D341Med (cell line): ENCODE measurements at regions not wholly inside any gene's neighbourhood (a gene's known extent, or its start where the extent isn't known, plus 50 kb on each side); places are given as distances from the start of the nearest gene placed in this dataset.

Source experiments
- DNase-seq: peaks from one replicate; pipeline ENCODE4 v3.0.0; 2012; ENCODE audit warnings: low spot score

DNA sequence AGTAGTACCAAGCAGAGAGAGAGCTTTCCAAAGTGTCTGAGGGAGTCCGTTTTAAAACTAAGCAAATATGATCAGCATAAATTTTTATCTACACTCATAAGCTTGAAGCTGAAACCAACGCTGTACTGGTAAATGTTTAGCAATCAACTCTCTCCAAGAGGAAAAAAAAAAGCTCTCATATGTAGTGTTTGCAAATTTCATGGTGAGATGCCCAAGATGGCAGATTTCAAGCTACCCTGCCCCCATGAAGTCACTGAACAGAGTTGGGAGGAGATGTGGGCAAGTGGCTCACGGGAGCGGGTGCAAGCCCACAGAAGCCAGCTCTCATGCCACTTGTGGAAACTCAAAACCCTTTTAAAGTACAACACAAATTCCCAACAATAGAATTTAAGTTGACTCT is 475.8 kb downstream of the BCAT1 start:
- DNase-seq, result no peak

DNA sequence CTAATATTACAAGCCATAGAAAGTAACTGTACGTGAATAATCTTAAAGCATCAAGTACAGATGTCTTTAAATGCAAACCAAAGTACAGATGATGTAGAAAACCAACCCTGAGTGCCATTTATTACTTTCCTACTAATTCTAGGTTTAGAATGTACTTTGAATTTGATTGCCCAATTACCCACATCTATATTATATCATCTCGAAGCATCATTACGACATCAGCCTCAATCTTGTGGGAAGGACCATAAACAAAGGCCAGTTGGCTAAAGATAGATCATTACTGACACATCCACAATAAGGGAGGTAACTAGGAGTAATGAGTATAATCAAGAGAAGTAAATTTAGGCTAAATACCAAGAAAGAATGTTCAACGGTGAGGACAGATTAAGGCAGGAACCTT is 478.9 kb downstream of the BCAT1 start:
- DNase-seq, result no peak

DNA sequence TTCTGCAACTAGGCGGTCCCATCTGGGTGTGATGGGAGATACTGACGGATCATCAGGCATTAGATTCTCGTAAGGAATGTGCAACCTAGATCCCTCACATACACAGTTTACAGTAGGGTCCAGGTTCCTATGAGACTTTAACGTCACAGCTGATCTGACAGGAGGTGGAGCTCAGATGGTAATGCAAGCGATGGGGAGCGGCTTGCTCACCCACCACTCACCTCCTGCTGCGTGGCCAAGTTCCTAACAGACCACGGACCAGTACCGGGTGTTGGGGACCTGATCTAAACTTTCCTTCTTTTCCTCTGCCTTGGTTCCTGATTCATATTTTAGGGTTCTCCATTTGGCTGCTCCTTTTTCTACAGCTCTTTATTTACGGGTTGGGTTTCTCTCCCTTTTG is 479.8 kb downstream of the BCAT1 start:
- DNase-seq, result no peak

DNA sequence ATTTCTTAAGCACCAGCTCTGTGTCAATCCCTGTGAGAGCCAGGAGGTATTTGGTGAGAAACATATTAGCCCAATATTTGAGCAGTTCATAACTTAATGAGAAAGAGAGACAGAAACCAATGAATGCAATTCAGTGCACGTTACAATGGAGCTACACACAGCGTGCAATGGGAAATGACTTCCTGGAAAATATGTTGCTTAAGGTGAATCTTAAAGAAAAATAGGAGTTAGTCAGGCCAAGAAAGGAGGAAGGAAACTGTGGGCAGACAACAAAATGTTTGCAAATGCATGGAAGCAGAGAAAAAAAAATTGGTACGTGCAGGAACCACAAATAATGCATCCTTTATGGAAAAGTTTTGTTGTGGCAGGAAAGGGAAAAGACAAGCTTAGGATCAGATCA is 481.7 kb downstream of the BCAT1 start:
- DNase-seq, result no peak

DNA sequence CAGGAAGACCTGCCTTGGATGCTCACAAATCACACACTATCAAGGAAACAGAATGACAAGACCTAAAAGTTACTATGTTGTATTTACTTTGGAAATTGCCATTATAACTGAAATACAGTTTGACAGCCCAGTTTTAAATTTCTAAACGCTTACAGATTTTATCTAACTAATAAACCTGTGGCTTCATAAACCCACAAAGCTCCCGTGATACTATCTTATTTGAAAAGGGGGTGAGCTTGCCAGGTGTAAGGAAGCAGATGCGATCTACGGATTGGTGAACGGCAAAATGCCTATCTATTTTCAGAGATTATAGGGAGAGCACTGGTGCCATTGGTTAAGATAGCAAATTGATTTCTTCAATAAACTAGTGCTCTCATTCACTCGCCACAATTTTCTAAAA is 485.5 kb downstream of the BCAT1 start:
- DNase-seq, result no peak

DNA sequence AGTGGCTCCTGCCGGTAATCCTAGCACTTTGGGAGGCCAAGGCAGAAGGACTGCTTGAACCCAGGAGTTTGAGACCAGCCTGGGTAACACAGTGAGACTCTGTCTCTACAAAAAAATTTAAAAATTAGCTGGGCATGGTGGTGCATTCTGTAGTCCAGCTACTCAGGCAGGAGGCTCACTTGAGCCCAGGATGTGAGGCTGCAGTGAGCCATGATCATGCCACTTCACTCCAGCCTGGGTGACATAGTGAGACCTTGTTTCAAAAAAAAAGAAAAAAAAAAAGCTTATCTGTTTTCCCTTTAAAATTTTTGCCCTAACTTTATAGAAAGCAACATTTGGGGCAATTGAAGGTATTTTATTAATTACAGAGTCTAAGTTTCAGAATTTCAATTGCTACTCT is 486.0 kb downstream of the BCAT1 start:
- no peak for DNase-seq

DNA sequence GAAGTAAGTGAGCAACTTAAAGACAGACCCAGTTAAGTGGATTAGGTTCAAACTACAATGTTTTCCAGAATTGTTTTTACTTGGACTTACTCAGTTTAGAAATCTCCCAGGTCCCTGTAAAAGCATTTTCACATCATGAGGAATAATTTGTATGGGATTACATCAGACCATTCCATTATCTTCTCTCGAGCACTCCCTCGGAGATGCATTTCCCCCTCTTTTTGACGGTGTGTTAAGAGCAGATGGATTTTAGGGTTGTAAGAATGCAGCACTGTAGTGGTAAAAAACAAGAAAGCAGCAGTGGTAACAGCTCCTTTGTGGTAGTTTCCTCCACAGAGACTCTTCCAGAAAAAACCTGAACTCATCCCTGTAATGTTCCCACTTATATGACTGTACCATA is 488.4 kb downstream of the BCAT1 start:
- no peak for DNase-seq

DNA sequence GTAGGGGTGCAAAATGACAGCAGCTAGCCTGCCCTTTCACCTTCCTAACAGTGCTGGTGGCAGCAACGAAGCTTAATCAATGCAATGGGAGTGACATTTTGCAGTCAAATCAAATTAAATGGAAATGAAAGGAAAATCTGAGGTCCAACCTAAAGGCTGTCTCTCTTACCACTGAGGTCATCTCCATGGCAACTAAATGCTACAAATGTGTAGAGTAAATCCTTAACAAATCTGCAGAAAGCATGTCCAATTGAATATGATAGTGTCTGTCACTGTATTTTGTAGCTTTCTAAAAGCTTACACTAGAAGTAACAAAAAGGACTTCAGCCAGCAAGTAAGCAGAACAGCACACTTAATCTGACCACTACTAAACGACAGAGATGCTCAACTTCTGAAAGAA is 488.8 kb downstream of the BCAT1 start:
- no peak for DNase-seq

DNA sequence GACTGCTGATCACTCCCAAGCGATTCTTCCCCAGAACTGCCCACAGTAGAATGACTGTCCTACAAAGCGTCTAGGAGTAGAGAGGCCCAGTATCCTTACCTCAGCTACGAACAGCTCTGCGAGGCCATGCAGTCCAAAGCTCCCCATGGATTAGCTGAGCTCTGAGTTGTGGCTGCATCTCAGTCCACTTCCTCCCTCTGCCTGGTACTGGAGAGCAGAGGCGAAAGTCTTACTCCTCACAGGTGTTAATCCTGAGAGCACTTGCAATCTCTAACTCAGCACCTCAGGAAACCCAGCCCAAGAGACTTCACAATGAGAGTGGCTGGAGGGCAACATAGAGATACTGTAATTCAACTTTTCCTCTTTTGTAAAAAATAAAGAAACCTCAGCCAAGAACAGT is 493.1 kb downstream of the BCAT1 start:
- no peak for DNase-seq

DNA sequence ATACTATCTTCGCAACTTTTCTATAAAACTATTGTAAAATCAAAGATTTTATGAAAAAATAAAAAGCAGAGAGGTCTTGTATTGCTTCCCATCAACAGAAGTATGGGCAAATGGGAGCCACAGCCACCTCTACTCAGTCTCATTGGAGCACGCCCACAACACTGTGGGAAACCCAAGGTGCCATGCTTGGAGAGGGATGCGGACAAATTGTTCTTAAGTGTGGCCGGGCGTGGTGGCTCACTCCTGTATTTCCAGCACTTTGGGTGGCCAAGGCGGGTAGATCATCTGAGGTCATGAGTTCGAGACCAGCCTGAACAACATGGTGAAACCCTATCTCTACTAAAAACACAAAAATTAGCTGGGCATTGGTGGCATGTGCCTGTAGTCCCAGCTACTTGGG is 498.2 kb upstream of the SOX5 start:
- DNase-seq, result no peak

DNA sequence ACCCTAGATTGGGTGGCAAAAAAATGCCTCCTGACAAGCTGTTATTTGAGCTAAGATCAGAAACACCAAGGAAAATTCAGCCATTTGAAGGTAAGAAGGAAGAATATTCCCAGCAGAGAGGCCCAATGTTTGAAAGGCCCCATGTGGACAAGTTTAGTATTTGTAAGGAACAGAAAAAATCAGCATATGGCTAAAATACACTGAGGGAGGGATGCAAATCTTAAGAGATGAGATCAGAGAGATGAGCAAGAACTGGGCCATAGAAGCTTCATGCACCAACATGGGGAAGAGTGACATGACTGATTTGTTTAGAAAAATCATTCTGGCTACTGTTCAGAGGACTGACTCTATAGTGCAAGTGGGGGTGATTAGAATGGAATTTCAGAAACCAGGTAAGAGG is 496.8 kb upstream of the SOX5 start:
- no peak for DNase-seq

DNA sequence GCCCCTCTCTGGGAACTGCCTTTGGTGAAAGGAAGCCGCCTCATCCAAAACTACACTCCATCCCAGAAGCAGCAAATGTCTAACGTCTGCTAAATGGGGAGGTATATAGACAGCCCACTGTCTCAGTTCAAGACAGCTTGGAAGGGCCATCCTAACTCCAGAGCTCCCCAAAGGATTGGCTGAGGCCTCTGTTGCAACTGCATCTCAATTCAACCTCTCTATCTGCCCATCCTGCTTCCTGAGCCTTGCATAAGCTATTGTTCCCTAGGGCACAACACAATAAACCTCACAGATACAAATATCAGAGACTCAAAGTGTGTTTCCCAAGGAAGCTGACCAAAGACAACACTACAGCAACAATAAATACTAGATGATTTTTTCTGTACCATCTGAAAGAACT is 495.2 kb upstream of the SOX5 start:
- DNase-seq, result no peak

DNA sequence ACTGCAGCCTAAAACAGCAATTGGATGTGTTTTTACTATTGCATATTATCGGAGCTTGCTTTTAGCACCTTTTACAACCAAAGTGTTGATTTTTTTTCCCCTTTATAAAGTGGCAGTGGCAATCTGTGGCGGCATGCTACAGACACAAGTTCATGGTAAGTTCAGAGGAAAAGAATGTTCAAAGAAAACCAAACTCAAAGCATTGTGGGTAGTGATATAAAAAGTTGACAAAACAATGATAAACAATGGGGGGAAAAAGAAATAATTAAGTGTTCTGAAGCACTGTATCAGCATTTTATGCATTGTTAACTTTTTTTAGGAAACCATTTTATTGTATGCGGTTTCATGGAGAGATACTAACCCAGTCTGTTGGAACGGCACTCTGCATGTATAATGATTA is 492.0 kb upstream of the SOX5 start:
- DNase-seq, result no peak

DNA sequence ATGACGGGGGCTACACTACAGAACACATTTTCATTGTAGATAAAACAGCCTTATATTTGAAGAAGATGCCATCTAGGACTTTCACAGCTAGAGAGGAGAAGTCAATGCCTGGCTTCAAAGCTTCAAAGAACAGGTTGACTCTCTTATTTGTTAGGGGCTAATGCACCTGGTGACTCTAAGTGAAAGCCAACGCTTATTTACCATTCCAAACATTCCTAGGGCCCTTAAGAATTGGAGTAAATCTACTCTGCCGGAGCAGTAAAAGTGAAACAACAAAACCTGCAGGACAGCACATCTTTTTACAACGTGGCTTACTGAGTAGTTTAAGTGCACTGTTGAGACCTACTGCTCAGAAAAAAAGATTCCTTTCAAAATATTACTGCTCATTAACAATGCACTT is 487.2 kb upstream of the SOX5 start:
- DNase-seq, result no peak

DNA sequence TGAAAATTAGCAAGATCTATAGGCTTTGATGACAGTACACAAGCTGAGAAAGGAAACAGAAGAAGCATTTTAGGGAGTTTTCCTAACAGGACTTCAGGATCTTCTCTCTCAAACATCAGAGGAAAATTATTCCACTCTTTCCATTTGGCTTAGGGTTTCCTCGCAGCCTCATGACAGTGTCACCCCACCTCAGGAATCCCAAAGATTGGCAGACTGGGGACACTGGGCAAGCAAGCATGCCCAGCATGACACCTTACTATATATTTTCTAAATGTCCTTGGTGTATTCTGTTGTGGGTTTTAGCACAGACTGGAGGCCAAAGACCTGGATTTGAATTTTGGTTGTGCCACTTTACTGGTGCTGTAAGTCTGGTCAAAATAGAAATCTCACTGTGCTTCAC is 482.4 kb upstream of the SOX5 start:
- DNase-seq, result no peak

DNA sequence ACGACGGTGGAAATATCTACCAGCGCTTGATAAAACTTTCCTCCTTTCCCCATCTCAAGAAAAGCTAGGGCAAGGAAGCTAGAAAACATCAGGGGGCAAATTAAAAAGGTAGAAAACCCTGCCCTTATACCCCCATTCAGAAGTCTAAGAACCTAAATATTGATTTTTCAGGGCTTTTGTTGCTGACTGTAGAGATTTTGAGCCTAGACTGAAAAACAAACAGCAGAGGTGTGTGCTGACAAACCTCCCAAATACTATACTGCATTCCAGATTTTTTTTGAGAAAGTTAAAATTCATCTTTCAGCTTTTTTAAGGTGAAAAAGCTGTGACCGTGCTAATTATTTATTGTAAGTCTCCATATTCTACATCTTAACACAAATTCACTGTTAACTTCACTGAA is 478.3 kb upstream of the SOX5 start:
- DNase-seq, result no peak

DNA sequence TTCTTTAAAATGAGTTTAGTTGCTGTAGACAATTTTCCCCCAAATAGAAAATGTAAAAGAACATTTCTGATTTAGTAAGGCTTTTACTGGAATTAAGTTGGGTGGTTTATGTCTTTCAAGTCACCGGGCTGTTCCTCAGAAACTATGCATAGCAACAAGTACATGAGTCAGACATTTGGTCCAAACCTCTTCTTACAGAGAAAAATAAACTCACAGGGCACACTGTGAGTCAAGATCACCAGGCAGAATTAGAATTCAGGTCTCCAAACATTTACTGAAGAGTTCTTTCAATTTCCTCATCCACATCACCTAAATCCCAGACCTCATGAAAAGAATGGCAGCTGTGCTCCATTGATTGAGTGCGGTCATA is 476.1 kb upstream of the SOX5 start:
- DNase-seq, result no peak

DNA sequence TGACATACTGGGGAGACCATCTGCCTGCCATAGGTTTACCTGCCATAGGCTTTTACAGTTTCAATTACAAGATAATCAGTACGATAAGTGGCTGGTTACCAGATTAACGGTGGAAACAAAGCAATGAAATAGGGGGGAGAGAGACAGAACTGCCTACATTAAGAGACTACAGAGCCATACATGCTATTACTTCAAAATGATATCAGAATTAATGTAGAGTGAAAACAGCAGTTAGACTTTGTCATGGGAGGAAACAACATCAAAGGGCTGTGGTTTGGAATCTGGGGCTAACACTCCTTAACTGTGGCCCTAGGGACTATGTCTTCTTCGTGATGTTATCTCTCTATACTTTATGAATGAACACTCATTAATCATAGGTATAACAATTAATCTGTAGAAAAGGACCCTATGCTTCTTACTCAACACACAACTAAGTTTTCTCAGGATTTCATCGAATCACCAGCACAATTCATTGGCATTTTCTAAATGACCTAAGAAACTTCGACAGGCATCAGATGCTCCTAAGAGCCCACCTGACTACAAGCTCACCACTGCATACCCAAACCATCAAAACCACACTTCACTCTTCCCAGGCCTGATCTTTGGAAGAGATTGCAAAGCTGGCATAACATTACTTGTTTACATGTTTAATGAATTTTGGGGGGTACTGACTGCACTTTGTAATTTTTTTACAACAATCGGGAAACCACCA is 475.6 kb upstream of the SOX5 start:
- DNase-seq, result peak; percentile 40

DNA sequence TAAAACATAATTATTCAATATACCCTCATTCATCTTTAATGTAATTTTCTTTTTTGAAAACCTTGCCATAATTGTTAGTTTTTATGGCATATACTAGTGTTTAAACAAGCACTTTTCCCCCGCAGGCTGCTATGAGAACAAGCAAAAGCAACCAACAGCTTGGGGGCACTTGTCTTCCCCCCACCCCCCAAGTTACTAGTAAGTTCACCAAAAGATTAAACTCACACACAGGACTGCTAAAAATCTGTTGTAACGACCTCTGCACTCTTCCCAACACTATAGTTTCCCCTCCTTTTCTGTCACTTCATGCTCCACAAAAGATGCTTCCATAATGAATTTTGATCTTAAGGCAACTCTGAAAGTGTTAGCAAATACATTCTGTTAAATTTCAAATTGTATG is 474.9 kb upstream of the SOX5 start:
- no peak for DNase-seq

DNA sequence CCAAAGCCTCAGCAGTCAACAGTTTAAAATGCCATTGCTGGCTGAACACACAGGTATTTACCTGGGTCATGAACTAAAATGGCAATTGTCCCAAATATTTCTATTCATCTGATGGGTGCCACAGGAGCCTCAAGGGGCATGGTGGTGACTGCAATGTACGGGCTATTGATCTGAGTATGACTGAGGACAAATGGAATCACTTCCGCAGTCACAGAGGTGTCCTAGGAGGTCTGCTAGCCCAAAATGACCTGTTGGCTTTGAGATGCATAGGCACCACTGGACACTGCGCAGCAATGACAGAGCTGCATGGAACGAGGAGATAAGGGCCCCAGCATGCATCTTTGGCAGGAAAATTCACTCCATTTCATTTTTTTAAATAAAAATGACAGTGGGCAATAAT is 474.1 kb upstream of the SOX5 start:
- no peak for DNase-seq

DNA sequence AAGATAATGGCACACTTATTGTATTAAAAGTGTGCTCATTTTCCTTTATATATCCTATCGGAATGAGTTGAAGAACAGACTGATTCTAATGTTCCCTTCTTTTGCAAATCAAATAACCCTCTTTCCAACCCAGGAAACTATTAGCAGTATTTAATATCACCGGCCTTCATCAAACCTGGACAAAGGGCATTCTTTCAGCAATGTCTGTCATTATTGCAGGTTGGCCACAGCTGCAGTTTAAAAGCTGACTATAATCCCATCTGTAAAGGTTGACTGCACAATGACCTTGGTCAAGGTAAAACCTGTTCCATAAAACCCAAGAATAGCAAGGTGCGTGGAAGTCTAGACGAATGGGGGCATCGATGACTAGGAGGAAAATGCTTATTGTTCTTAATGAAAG is 472.3 kb upstream of the SOX5 start:
- DNase-seq, result no peak

DNA sequence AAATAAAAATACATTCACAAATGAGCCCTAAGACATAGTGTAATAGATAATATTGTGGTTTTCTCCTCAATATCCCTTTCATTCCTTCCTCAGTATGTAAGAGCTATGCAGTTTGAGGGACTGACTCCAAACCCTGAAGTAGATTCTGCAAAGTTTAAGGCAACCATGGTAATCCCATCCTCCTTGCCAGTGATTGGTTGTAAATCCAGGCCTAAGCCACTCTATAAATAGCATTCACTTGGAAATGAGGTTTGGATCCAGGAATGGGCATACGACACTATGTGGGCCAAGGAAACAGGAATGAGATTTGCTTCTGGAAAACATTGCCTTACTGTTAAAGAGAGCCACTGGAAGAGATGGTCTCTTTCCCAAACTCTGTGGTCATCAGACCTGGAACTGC is 468.7 kb upstream of the SOX5 start:
- no peak for DNase-seq

DNA sequence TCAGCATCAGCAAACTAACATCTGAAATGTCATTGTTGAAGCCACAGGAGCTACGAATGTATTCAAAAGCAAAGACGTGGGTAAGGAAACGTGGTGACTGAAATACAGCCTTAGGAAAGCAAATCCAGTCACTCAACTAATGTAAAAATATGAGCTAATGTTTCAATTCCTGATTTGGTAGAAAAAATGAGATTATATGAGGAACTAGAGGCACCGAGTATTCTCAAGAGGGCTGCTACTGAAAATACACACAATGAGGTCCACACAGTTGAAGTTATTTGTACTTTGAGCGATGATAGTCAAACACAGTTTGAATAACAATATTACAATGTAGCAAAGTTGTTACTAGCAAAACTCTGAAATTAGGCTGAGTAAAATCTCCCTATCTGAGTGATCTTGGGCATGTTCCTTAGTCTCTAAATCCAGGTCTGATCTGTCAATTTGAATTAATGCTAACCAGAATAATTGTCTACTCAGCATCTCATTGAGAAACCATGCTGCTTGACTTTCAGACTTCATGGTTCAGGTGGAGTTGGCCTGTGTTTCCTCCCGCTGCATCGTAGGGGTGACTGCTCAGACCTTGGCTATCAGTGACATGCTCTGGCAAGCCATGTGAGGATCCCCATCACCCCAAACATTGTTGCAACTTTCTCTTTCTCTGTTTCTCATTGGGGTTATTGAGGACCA is 467.1 kb upstream of the SOX5 start:
- DNase-seq, result no peak

DNA sequence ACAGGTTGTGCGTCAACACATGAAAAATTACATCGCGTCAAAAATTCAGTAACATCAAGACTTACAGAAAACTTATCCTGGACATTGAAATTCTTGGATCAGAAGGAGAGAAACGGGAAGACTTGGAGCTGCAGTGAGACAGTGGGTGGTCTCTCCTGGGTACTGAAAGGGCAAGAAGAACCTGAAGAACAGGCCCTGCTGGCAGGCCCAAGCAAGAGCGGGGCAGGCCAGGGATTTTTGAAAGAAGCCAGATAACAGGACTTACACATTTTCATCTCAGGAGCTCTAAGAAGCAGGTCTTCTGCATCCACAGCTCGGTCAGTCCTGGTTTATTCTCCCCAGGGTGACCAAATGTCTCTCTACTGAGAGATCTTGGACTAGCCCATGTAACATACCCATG is 466.5 kb upstream of the SOX5 start:
- no peak for DNase-seq
